Mesothelial cell of epicardium (in vitro differentiated cells): ENCODE measurements at regions not wholly inside any gene's neighbourhood (a gene's known extent, or its start where the extent isn't known, plus 50 kb on each side); places are given as distances from the start of the nearest gene placed in this dataset.
"Not testable (repeated sequence)": the region's sequence is repeated elsewhere in the genome, so short reads cannot be mapped to it uniquely, and the experiment has no call there.

Source experiments
- DNase-seq, 2 experiments: peaks; one replicate each; pipeline ENCODE4 v3.0.0; 2021; ENCODE audit warnings: low spot score in 2 of 2; ENCODE audit not compliant: unreplicated experiment in 2 of 2
- H3K27ac Mint-ChIP-seq: 2 replicates; pipeline ENCODE4 v1.8.0; 2021; ENCODE audit warnings: mixed read lengths
- H3K27me3 Mint-ChIP-seq: 2 replicates; pipeline ENCODE4 v1.8.0; 2021; ENCODE audit warnings: low read depth, mixed read lengths
- H3K36me3 Mint-ChIP-seq: 2 replicates; pipeline ENCODE4 v1.8.0; 2021; ENCODE audit warnings: mixed read lengths
- H3K4me1 Mint-ChIP-seq: 2 replicates; pipeline ENCODE4 v1.8.0; 2021; ENCODE audit warnings: mixed read lengths
- H3K4me3 Mint-ChIP-seq: 2 replicates; pipeline ENCODE4 v1.8.0; 2021; ENCODE audit warnings: mild to moderate bottlenecking, moderate library complexity, mixed read lengths
- H3K9me3 Mint-ChIP-seq: 2 replicates; pipeline ENCODE4 v1.8.0; 2021; ENCODE audit warnings: mixed read lengths
- TF ChIP-seq, protein P1 (sequence below): fragments of 200-600 bp; sonication (generic); IDR thresholded peaks from one replicate; pipeline ENCODE4 v1.5.0; 2021; ENCODE audit warnings: antibody characterized with exemption; ENCODE audit not compliant: unreplicated experiment

DNA sequence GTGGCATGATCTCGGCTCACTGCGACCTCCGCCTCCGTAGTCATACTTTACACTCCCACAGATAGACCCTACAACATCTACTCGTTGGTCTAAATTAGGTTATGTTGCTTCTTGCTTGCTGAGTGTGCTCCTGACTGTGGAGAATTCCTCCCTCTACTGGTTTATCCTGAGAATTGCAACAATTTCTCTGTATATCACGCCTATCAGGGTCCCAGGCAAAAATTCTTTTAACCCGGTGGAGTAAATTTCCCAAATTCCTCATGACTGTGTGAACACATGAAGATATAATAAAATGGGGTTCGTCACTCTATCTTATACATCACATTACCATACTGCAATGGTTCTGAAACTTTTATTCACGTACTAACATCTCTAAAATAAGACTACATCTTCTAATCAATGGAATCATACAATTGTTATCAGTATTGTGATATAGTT lies 156.7 kb downstream of the EVA1A start:
- H3K36me3 Mint-ChIP-seq: no peaks in the 10 kb centered on the region
- H3K27me3 Mint-ChIP-seq: peaks cover 2% of the 10 kb centered on the region
- H3K4me3 Mint-ChIP-seq: no peak overlapping the region
- TF ChIP-seq, protein P1, sequence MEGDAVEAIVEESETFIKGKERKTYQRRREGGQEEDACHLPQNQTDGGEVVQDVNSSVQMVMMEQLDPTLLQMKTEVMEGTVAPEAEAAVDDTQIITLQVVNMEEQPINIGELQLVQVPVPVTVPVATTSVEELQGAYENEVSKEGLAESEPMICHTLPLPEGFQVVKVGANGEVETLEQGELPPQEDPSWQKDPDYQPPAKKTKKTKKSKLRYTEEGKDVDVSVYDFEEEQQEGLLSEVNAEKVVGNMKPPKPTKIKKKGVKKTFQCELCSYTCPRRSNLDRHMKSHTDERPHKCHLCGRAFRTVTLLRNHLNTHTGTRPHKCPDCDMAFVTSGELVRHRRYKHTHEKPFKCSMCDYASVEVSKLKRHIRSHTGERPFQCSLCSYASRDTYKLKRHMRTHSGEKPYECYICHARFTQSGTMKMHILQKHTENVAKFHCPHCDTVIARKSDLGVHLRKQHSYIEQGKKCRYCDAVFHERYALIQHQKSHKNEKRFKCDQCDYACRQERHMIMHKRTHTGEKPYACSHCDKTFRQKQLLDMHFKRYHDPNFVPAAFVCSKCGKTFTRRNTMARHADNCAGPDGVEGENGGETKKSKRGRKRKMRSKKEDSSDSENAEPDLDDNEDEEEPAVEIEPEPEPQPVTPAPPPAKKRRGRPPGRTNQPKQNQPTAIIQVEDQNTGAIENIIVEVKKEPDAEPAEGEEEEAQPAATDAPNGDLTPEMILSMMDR: peak; percentile 76
- H3K4me1 Mint-ChIP-seq: peaks cover 34% of the 10 kb centered on the region
- no peak overlapping the region for H3K27ac Mint-ChIP-seq
- DNase-seq: no peak
- peaks cover 6% of the 10 kb centered on the region for H3K9me3 Mint-ChIP-seq

- Mint-ChIP-seq H3K27ac (no peak overlapping the region), H3K9me3 (peaks cover 26% of the 10 kb centered on the region), H3K36me3 (no peaks in the 10 kb centered on the region), H3K4me3 (no peak overlapping the region), H3K27me3 (no peaks in the 10 kb centered on the region), H3K4me1 (no peaks in the 10 kb centered on the region)
- no peak for DNase-seq
- TF ChIP-seq, protein P1: no peak
These were observed 164.4 kb downstream of the EVA1A start for GRCh38 chr2:75396314-75396713.

GRCh38 chr2:75394764-75395163 lies 166.0 kb downstream of the EVA1A start:
- H3K27ac Mint-ChIP-seq, H3K4me1 Mint-ChIP-seq, H3K27me3 Mint-ChIP-seq, DNase-seq, H3K36me3 Mint-ChIP-seq, H3K4me3 Mint-ChIP-seq: not testable (repeated sequence)
- H3K9me3 Mint-ChIP-seq: peaks cover 26% of the 10 kb centered on the region

- H3K36me3 Mint-ChIP-seq: no peaks in the 10 kb centered on the region
- no peak overlapping the region for H3K4me3 Mint-ChIP-seq
- DNase-seq: no peak
- H3K27ac Mint-ChIP-seq: no peak overlapping the region
- H3K9me3 Mint-ChIP-seq: peaks cover 16% of the 10 kb centered on the region
- TF ChIP-seq, protein P1: no peak
- peaks cover 2% of the 10 kb centered on the region for H3K4me1 Mint-ChIP-seq
- H3K27me3 Mint-ChIP-seq: no peaks in the 10 kb centered on the region
These were observed 170.6 kb downstream of the EVA1A start for GRCh38 chr2:75390169-75390568.

DNA sequence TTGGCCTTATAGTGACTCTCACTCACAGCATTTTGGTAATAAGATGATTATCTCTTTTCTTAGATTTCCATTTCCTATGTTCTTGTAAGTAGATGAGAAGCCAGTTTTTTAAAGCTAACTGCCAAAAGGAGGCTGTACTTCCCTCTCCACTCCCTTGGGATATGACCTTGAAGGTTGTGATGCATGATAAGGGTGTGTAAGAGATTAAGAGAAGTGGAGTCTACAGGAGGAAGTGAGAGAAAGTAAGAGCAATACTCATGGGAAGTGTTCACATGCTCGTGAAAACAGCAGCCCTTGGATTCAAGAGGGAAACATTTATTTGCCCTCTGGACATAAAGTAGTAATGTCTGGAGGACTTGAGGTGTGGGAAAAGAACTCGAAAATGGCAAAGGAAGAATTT lies 171.5 kb downstream of the EVA1A start:
- no peaks in the 10 kb centered on the region for H3K27me3 Mint-ChIP-seq
- TF ChIP-seq, protein P1: no peak
- peaks cover 2% of the 10 kb centered on the region for H3K4me1 Mint-ChIP-seq
- DNase-seq: no peak
- H3K27ac Mint-ChIP-seq: no peak overlapping the region
- H3K9me3 Mint-ChIP-seq: peaks cover 19% of the 10 kb centered on the region
- H3K36me3 Mint-ChIP-seq: no peaks in the 10 kb centered on the region
- no peak overlapping the region for H3K4me3 Mint-ChIP-seq

DNA sequence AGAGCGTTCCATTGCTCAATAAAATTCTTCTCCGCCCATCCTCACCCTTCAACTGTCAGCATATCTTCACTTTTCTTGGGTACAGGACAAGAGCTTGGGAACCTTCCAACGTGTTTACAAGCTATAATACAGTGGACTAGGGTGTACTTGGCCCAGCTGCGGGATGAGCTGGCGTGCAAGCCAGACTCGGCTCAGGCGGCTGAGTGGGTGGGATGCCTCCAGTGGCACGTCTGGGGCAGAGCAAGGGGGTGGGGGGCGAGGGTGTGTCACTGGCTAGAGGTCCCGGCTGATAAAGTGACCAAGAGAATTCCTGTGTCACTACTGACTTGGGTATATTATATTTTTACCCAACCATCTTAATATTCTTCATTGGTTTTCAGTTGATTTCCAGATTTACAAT lies 179.7 kb downstream of the EVA1A start:
- TF ChIP-seq, protein P1: no peak
- H3K27ac Mint-ChIP-seq: no peak overlapping the region
- H3K4me1 Mint-ChIP-seq: no peaks in the 10 kb centered on the region
- H3K4me3 Mint-ChIP-seq: no peak overlapping the region
- H3K9me3 Mint-ChIP-seq: peaks cover 10% of the 10 kb centered on the region
- no peaks in the 10 kb centered on the region for H3K36me3 Mint-ChIP-seq
- DNase-seq: no peak
- H3K27me3 Mint-ChIP-seq: no peaks in the 10 kb centered on the region
